Gastroesophageal sphincter (tissue), 3 donors: ENCODE measurements at regions not wholly inside any gene's neighbourhood (a gene's known extent, or its start where the extent isn't known, plus 50 kb on each side); places are given as distances from the start of the nearest gene placed in this dataset.

Experiments
- CTCF ChIP-seq, 4 experiments: fragments of 200-600 bp in 2 of 4; fragments of 450-650 bp in 2 of 4; sonication (generic) in 1 of 4; IDR thresholded peaks; one replicate each; pipeline ENCODE4 v1.5.1; 2017 to 2019; ENCODE audit warnings: antibody characterized with exemption in 4 of 4, mild to moderate bottlenecking in 2 of 4, moderate library complexity in 2 of 4
- POLR2A ChIP-seq, 2 donors: fragments of 450-650 bp; IDR thresholded peaks; one replicate each; pipeline ENCODE4 v1.6.1; 2017; ENCODE audit warnings: antibody characterized with exemption in 2 of 2, mild to moderate bottlenecking in 2 of 2, moderate library complexity in 1 of 2
- POLR2AphosphoS5 ChIP-seq: sonication (generic); formaldehyde crosslinking; IDR thresholded peaks from one replicate; pipeline ENCODE4 v1.6.1; 2017; ENCODE audit warnings: antibody characterized with exemption

- TF ChIP-seq CTCF (IDR thresholded peaks at IDR 0.05) (no peak), POLR2A (IDR thresholded peaks at IDR 0.05) (no peak), POLR2AphosphoS5 (no peak)
Observed at GRCh38 chr2:200174433-200175216, 131.9 kb upstream of the SPATS2L start.
